ENCODE measurements at regions not wholly inside any gene's neighbourhood (a gene's known extent, or its start where the extent isn't known, plus 50 kb on each side); places are given as distances from the start of the nearest gene placed in this dataset.

GRCh38 chr21:22889445-22889844 lies 1891.2 kb downstream of the NCAM2 start:
- Histone ChIP-seq H3K4me1 (no peaks in the 10 kb centered on the region), H3K27me3 (ENCODE audit: low read depth) (no peaks in the 10 kb centered on the region), H3K9me3 (replicated peaks) (no peaks in the 10 kb centered on the region), H3K4me3 (no peak overlapping the region), H3K36me3 (no peaks in the 10 kb centered on the region), H3K27ac (replicated peaks) (no peak overlapping the region)
- no peak for TF ChIP-seq CTCF (IDR thresholded peaks at IDR 0.05; ENCODE audit: borderline replicate concordance)
- DNase-seq, result no peak
- intact Hi-C loops (cut with micrococcal nuclease), result no loop called here

GRCh38 chr21:22890656-22891055 lies 1892.4 kb downstream of the NCAM2 start:
- Histone ChIP-seq H3K36me3 (no peaks in the 10 kb centered on the region), H3K27me3 (ENCODE audit: low read depth) (no peaks in the 10 kb centered on the region), H3K27ac (replicated peaks) (no peak overlapping the region), H3K4me3 (no peak overlapping the region), H3K9me3 (replicated peaks) (peaks cover under 1% of the 10 kb centered on the region), H3K4me1 (no peaks in the 10 kb centered on the region)
- intact Hi-C loops (cut with micrococcal nuclease), result no loop called here
- no peak for TF ChIP-seq CTCF (IDR thresholded peaks at IDR 0.05; ENCODE audit: borderline replicate concordance)
- DNase-seq, result no peak

GRCh38 chr21:22892028-22892427 lies 1893.8 kb downstream of the NCAM2 start:
- H3K27me3 ChIP-seq (ENCODE audit: low read depth), result no peaks in the 10 kb centered on the region
- intact Hi-C loops (cut with micrococcal nuclease), result no loop called here
- peaks cover 6% of the 10 kb centered on the region for H3K9me3 ChIP-seq (replicated peaks)
- no peaks in the 10 kb centered on the region for H3K4me1 ChIP-seq
- no peak for TF ChIP-seq CTCF (IDR thresholded peaks at IDR 0.05; ENCODE audit: borderline replicate concordance)
- no peak overlapping the region for H3K4me3 ChIP-seq
- no peak for DNase-seq
- H3K36me3 ChIP-seq, result no peaks in the 10 kb centered on the region
- no peak overlapping the region for H3K27ac ChIP-seq (replicated peaks)

- Histone ChIP-seq H3K4me1 (no peaks in the 10 kb centered on the region), H3K9me3 (replicated peaks) (peaks cover 6% of the 10 kb centered on the region), H3K27ac (replicated peaks) (no peak overlapping the region), H3K27me3 (ENCODE audit: low read depth) (no peaks in the 10 kb centered on the region), H3K36me3 (no peaks in the 10 kb centered on the region), H3K4me3 (no peak overlapping the region)
- intact Hi-C loops (cut with micrococcal nuclease), result no loop called here
- DNase-seq, result no peak
- TF ChIP-seq CTCF (IDR thresholded peaks at IDR 0.05; ENCODE audit: borderline replicate concordance), result no peak
Measured at GRCh38 chr21:22892740-22893139, 1894.5 kb downstream of the NCAM2 start.

- Histone ChIP-seq H3K9me3 (replicated peaks) (peaks cover 8% of the 10 kb centered on the region), H3K4me3 (no peak overlapping the region), H3K36me3 (no peaks in the 10 kb centered on the region), H3K4me1 (no peaks in the 10 kb centered on the region), H3K27ac (replicated peaks) (no peak overlapping the region), H3K27me3 (ENCODE audit: low read depth) (no peaks in the 10 kb centered on the region)
- intact Hi-C loops (cut with micrococcal nuclease), result no loop called here
- no peak for DNase-seq
- TF ChIP-seq CTCF (IDR thresholded peaks at IDR 0.05; ENCODE audit: borderline replicate concordance), result no peak
Measured at GRCh38 chr21:22898051-22898665, 1899.9 kb downstream of the NCAM2 start.

Measured in left ventricle myocardium inferior (tissue), 1 donor.